ENCODE measurements at regions not wholly inside any gene's neighbourhood (a gene's known extent, or its start where the extent isn't known, plus 50 kb on each side); places are given as distances from the start of the nearest gene placed in this dataset.

- H3K27ac ChIP-seq = no peak overlapping the region
- no peak for TF ChIP-seq CTCF (IDR thresholded peaks at IDR 0.05; ENCODE audit: low read depth, low read length)
- no peaks in the 10 kb centered on the region for H3K36me3 ChIP-seq
- peaks cover 21% of the 10 kb centered on the region for H3K9me3 ChIP-seq (ENCODE audit: severe bottlenecking)
- peaks cover 9% of the 10 kb centered on the region for H3K27me3 ChIP-seq (ENCODE audit: insufficient read depth, low read depth, severe bottlenecking)
- no peak overlapping the region for H3K4me3 ChIP-seq (ENCODE audit: low read depth, low read length)
- DNase-seq = no peak
Observed at GRCh38 chr1:5571438-5571837, 420.8 kb downstream of the NPHP4 start.

GRCh38 chr1:5570931-5571330 lies 421.3 kb downstream of the NPHP4 start:
- H3K4me3 ChIP-seq (ENCODE audit: low read depth, low read length) = no peak overlapping the region
- TF ChIP-seq CTCF (IDR thresholded peaks at IDR 0.05; ENCODE audit: low read depth, low read length) = no peak
- H3K9me3 ChIP-seq (ENCODE audit: severe bottlenecking) = peaks cover 21% of the 10 kb centered on the region
- H3K27ac ChIP-seq = no peak overlapping the region
- H3K36me3 ChIP-seq = no peaks in the 10 kb centered on the region
- H3K27me3 ChIP-seq (ENCODE audit: insufficient read depth, low read depth, severe bottlenecking) = peaks cover 10% of the 10 kb centered on the region
- no peak for DNase-seq

GRCh38 chr1:5568321-5568720 lies 423.9 kb downstream of the NPHP4 start:
- no peak for DNase-seq
- no peak overlapping the region for H3K27ac ChIP-seq
- no peaks in the 10 kb centered on the region for H3K36me3 ChIP-seq
- H3K9me3 ChIP-seq (ENCODE audit: severe bottlenecking) = peaks cover 21% of the 10 kb centered on the region
- H3K27me3 ChIP-seq (ENCODE audit: insufficient read depth, low read depth, severe bottlenecking) = peaks cover 12% of the 10 kb centered on the region
- no peak for TF ChIP-seq CTCF (IDR thresholded peaks at IDR 0.05; ENCODE audit: low read depth, low read length)
- no peak overlapping the region for H3K4me3 ChIP-seq (ENCODE audit: low read depth, low read length)

GRCh38 chr1:5567839-5568238 lies 424.4 kb downstream of the NPHP4 start:
- Histone ChIP-seq H3K36me3 (no peaks in the 10 kb centered on the region), H3K27me3 (ENCODE audit: insufficient read depth, low read depth, severe bottlenecking) (peaks cover 12% of the 10 kb centered on the region), H3K27ac (no peak overlapping the region), H3K9me3 (ENCODE audit: severe bottlenecking) (peaks cover 21% of the 10 kb centered on the region), H3K4me3 (ENCODE audit: low read depth, low read length) (no peak overlapping the region)
- DNase-seq = no peak
- TF ChIP-seq CTCF (IDR thresholded peaks at IDR 0.05; ENCODE audit: low read depth, low read length) = no peak

DNA sequence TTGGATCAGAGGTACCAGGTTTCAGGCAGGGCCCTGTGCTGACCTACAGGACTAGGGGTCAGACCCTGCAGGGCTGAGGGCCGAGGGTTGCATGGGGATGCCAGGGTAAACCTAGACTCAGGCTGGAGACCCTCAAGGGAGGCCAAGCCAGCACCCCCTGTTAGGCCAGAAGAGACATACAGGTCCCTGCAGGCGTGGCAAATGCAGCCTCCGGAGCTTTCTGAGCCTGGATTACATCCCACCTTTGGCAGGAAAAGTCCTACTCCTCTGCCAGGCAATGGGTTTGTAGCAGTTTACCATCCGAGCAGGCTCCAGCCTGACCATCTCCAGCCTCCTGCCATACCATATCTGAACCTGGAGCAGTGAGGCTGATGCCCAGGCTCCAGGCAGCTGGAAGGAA lies 425.3 kb downstream of the NPHP4 start:
- no peak for DNase-seq
- H3K36me3 ChIP-seq = no peaks in the 10 kb centered on the region
- no peak for TF ChIP-seq CTCF (IDR thresholded peaks at IDR 0.05; ENCODE audit: low read depth, low read length)
- peaks cover 21% of the 10 kb centered on the region for H3K9me3 ChIP-seq (ENCODE audit: severe bottlenecking)
- peaks cover 8% of the 10 kb centered on the region for H3K27me3 ChIP-seq (ENCODE audit: insufficient read depth, low read depth, severe bottlenecking)
- no peak overlapping the region for H3K27ac ChIP-seq
- H3K4me3 ChIP-seq (ENCODE audit: low read depth, low read length) = no peak overlapping the region

DNA sequence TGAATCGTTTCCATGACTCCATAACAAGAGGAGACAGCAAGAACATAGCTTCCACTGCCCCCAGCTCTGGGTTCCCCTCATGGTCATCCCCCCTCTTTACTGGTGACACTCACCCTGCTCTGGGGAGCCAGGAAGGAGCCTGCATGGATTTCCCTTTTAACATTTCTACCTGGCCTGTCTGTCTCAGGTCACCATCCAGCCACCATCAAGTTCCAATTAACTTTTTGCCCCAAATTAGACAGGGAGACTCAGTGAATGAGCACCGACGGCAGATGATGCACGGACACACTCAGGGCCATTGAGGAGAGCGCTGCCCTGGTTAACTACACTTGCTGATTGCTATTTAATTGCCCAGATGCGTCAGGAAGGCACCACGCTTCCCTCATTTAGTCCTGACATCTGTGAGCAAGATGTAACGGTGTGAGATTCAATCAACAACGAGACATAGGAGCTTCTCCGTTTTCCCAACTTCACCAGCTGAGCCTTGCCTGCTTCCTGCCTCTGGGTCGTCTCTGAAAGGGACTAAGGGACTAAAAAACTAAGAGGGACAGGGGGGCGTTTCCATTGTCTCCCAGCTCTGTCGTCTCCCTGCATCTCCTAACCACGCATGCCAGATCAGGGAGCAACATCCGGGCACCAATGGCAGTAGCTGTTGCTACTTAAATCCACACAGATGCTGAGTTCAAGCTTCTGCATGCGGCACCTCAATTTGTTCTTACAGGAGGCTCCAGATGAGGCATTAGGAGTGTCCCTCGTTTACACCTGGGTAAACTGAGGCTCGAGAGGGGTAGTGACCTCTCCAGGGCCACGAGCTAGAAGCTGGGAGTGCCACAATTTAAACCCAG lies 426.7 kb downstream of the NPHP4 start:
- no peak overlapping the region for H3K4me3 ChIP-seq (ENCODE audit: low read depth, low read length)
- no peak overlapping the region for H3K27ac ChIP-seq
- peaks cover 5% of the 10 kb centered on the region for H3K27me3 ChIP-seq (ENCODE audit: insufficient read depth, low read depth, severe bottlenecking)
- H3K36me3 ChIP-seq = no peaks in the 10 kb centered on the region
- no peak for DNase-seq
- no peak for TF ChIP-seq CTCF (IDR thresholded peaks at IDR 0.05; ENCODE audit: low read depth, low read length)
- H3K9me3 ChIP-seq (ENCODE audit: severe bottlenecking) = peaks cover 18% of the 10 kb centered on the region
